SK-N-SH (cell line): ENCODE measurements at regions not wholly inside any gene's neighbourhood (a gene's known extent, or its start where the extent isn't known, plus 50 kb on each side); places are given as distances from the start of the nearest gene placed in this dataset.

Source experiments
- EZH2phosphoT487 ChIP-seq: fragments of 200-600 bp; sonication (generic); IDR thresholded peaks from 2 replicates; pipeline ENCODE4 v1.6.1; 2017; ENCODE audit warnings: low read depth, mixed run types, mild to moderate bottlenecking, antibody characterized with exemption, moderate library complexity, borderline replicate concordance
- POLR2AphosphoS5 ChIP-seq: IDR thresholded peaks from 2 replicates; pipeline ENCODE4 v1.6.1; 2012; ENCODE audit warnings: low read depth, low read length
- RAD21 ChIP-seq: IDR thresholded peaks from 2 replicates; pipeline ENCODE4 v1.6.1; 2012; ENCODE audit warnings: mild to moderate bottlenecking, low read length
- RCOR1 ChIP-seq: fragments of 150-350 bp; IDR thresholded peaks from 2 replicates; pipeline ENCODE4 v1.6.1; 2017; ENCODE audit warnings: antibody characterized with exemption, low read length
- RFX5 ChIP-seq: IDR thresholded peaks from 2 replicates; pipeline ENCODE4 v1.6.1; 2012; ENCODE audit warnings: mild to moderate bottlenecking, improper control_type of control experiment, low read length
- TEAD4 ChIP-seq: IDR thresholded peaks from 2 replicates; pipeline ENCODE4 v1.4.0; 2012; ENCODE audit warnings: mild to moderate bottlenecking, borderline replicate concordance; ENCODE audit not compliant: insufficient read depth
- TF ChIP-seq, protein P1 (sequence below): fragments of 200-600 bp; sonication (generic); IDR thresholded peaks from 2 replicates; pipeline ENCODE4 v1.6.1; 2017; ENCODE audit warnings: antibody characterized with exemption, mild to moderate bottlenecking, moderate library complexity
- TF ChIP-seq, protein P2 (sequence below): IDR thresholded peaks from 2 replicates; pipeline ENCODE4 v1.4.0; 2012; ENCODE audit warnings: low read depth
- TF ChIP-seq, protein P3 (sequence below): IDR thresholded peaks from 2 replicates; pipeline ENCODE4 v1.6.1; 2012; ENCODE audit warnings: mild to moderate bottlenecking, low read depth, low read length, moderate library complexity
- TF ChIP-seq, protein P4 (sequence below): IDR thresholded peaks from 2 replicates; pipeline ENCODE4 v1.4.0; 2012; ENCODE audit warnings: low read depth, borderline replicate concordance

DNA sequence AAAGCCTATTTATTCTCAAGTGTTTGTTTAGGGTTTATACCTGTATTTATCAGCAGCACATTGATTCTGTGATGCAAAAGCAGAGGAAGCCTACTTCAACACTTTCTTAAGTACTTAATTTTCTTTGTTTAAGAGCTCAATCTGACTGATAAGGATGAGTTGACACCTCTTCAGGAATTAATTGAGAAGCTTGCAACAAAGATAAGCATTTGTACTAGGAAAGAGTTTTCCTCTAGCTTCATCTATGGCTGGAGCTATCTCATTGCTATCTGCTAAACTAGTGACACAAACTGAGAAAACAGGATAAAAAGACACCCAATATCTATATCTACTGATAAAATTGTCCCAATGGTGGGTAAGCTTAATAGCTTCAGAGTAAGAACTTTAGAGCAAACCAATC, 170.1 kb upstream of the SLITRK6 start:
- TF ChIP-seq EZH2phosphoT487 = no peak
- TF ChIP-seq, protein P1, sequence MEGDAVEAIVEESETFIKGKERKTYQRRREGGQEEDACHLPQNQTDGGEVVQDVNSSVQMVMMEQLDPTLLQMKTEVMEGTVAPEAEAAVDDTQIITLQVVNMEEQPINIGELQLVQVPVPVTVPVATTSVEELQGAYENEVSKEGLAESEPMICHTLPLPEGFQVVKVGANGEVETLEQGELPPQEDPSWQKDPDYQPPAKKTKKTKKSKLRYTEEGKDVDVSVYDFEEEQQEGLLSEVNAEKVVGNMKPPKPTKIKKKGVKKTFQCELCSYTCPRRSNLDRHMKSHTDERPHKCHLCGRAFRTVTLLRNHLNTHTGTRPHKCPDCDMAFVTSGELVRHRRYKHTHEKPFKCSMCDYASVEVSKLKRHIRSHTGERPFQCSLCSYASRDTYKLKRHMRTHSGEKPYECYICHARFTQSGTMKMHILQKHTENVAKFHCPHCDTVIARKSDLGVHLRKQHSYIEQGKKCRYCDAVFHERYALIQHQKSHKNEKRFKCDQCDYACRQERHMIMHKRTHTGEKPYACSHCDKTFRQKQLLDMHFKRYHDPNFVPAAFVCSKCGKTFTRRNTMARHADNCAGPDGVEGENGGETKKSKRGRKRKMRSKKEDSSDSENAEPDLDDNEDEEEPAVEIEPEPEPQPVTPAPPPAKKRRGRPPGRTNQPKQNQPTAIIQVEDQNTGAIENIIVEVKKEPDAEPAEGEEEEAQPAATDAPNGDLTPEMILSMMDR = no peak
- no peak for TF ChIP-seq RAD21
- TF ChIP-seq, protein P2, sequence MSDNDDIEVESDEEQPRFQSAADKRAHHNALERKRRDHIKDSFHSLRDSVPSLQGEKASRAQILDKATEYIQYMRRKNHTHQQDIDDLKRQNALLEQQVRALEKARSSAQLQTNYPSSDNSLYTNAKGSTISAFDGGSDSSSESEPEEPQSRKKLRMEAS = no peak
- TF ChIP-seq RCOR1 = no peak
- no peak for TF ChIP-seq POLR2AphosphoS5
- no peak for TF ChIP-seq RFX5
- TF ChIP-seq, protein P3, sequence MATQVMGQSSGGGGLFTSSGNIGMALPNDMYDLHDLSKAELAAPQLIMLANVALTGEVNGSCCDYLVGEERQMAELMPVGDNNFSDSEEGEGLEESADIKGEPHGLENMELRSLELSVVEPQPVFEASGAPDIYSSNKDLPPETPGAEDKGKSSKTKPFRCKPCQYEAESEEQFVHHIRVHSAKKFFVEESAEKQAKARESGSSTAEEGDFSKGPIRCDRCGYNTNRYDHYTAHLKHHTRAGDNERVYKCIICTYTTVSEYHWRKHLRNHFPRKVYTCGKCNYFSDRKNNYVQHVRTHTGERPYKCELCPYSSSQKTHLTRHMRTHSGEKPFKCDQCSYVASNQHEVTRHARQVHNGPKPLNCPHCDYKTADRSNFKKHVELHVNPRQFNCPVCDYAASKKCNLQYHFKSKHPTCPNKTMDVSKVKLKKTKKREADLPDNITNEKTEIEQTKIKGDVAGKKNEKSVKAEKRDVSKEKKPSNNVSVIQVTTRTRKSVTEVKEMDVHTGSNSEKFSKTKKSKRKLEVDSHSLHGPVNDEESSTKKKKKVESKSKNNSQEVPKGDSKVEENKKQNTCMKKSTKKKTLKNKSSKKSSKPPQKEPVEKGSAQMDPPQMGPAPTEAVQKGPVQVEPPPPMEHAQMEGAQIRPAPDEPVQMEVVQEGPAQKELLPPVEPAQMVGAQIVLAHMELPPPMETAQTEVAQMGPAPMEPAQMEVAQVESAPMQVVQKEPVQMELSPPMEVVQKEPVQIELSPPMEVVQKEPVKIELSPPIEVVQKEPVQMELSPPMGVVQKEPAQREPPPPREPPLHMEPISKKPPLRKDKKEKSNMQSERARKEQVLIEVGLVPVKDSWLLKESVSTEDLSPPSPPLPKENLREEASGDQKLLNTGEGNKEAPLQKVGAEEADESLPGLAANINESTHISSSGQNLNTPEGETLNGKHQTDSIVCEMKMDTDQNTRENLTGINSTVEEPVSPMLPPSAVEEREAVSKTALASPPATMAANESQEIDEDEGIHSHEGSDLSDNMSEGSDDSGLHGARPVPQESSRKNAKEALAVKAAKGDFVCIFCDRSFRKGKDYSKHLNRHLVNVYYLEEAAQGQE = no peak
- TF ChIP-seq, protein P4, sequence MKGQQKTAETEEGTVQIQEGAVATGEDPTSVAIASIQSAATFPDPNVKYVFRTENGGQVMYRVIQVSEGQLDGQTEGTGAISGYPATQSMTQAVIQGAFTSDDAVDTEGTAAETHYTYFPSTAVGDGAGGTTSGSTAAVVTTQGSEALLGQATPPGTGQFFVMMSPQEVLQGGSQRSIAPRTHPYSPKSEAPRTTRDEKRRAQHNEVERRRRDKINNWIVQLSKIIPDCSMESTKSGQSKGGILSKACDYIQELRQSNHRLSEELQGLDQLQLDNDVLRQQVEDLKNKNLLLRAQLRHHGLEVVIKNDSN = no peak
- TF ChIP-seq TEAD4 = no peak
